Caco-2 (cell line): ENCODE measurements at regions not wholly inside any gene's neighbourhood (a gene's known extent, or its start where the extent isn't known, plus 50 kb on each side); places are given as distances from the start of the nearest gene placed in this dataset.

ENCODE experiments used
- BruUV-seq: library from RNA; stranded (reverse); fragments of 400-500 nt; replicated peaks from 2 replicates; lab custom pipeline; 2021; lab: Mats Ljungman, UMichigan
- CTCF ChIA-PET: fragments of 300-600 bp; sonication (Branson Sonifier 250); formaldehyde crosslinking; loops from one replicate; lab custom pipeline; 2022; ENCODE audit warnings: antibody characterized with exemption; lab: Charles Lee
- POLR2A ChIA-PET: fragments of 300-600 bp; sonication (Branson Sonifier 250); formaldehyde crosslinking; loops from one replicate; lab custom pipeline; 2022; ENCODE audit warnings: antibody characterized with exemption; lab: Charles Lee
- DNase-seq, 2 experiments: peaks; one replicate each; pipeline versions ENCODE4 v3.0.0 to v3.0.0-alpha.2; 2020 to 2022
- H3K27me3 ChIP-seq: replicated peaks from 2 replicates; pipeline ENCODE4 v1.6.0; 2011; ENCODE audit warnings: low read length; ENCODE audit not compliant: control insufficient read depth, insufficient read depth
- H3K36me3 ChIP-seq: 2 replicates; pipeline ENCODE4 v1.5.1; 2011; ENCODE audit warnings: low read length; ENCODE audit not compliant: control insufficient read depth, insufficient read depth
- H3K4me1 ChIP-seq: fragments of 250-450 bp; sonication (Bioruptor Pico); 2 replicates; pipeline ENCODE4 v1.5.1; 2020; ENCODE audit warnings: mild to moderate bottlenecking
- H3K4me3 ChIP-seq: 2 replicates; pipeline ENCODE4 v1.5.1; 2011; ENCODE audit warnings: low read depth, mild to moderate bottlenecking, control low read depth, low read length
- H3K9me3 ChIP-seq: fragments of 250-450 bp; sonication (Bioruptor Pico); 2 replicates; pipeline ENCODE4 v1.5.1; 2020; ENCODE audit warnings: mild to moderate bottlenecking, moderate library complexity
- H3K27ac Mint-ChIP-seq: one replicate; pipeline ENCODE4 v1.8.0; 2022; ENCODE audit warnings: mixed read lengths; ENCODE audit not compliant: unreplicated experiment
- H3K27me3 Mint-ChIP-seq: one replicate; pipeline ENCODE4 v1.8.0; 2022; ENCODE audit warnings: mixed read lengths; ENCODE audit not compliant: insufficient read depth, unreplicated experiment
- H3K36me3 Mint-ChIP-seq: one replicate; pipeline ENCODE4 v1.8.0; 2022; ENCODE audit warnings: mild to moderate bottlenecking, mixed read lengths; ENCODE audit not compliant: insufficient read depth, unreplicated experiment
- H3K4me1 Mint-ChIP-seq: one replicate; pipeline ENCODE4 v1.8.0; 2022; ENCODE audit warnings: low read depth, mixed read lengths; ENCODE audit not compliant: unreplicated experiment
- H3K4me3 Mint-ChIP-seq: one replicate; pipeline ENCODE4 v1.8.0; 2022; ENCODE audit warnings: mild to moderate bottlenecking, moderate library complexity, mixed read lengths; ENCODE audit not compliant: unreplicated experiment
- H3K9me3 Mint-ChIP-seq: one replicate; pipeline ENCODE4 v1.8.0; 2022; ENCODE audit warnings: mixed read lengths; ENCODE audit not compliant: unreplicated experiment
- intact Hi-C: fragments of 100-400 bp; cut with micrococcal nuclease; formaldehyde crosslinking; loops from one replicate; pipeline ENCODE4 v1.10.0; 2022; ENCODE audit not compliant: unreplicated experiment
- TF ChIP-seq, protein P1 (sequence below), 2 experiments: fragments of 200-600 bp in 1 of 2; IDR thresholded peaks; 1 replicate in 1 of 2; 2 replicates in 1 of 2; pipeline versions ENCODE4 v1.5.1 to v1.8.0; 2011 to 2022; ENCODE audit warnings: antibody characterized with exemption in 1 of 2, control low read depth in 1 of 2, inconsistent platforms in 1 of 2, low read depth in 1 of 2, low read length in 1 of 2, mild to moderate bottlenecking in 1 of 2, moderate library complexity in 1 of 2; ENCODE audit not compliant: insufficient read depth in 1 of 2, severe bottlenecking in 1 of 2, unreplicated experiment in 1 of 2

DNA sequence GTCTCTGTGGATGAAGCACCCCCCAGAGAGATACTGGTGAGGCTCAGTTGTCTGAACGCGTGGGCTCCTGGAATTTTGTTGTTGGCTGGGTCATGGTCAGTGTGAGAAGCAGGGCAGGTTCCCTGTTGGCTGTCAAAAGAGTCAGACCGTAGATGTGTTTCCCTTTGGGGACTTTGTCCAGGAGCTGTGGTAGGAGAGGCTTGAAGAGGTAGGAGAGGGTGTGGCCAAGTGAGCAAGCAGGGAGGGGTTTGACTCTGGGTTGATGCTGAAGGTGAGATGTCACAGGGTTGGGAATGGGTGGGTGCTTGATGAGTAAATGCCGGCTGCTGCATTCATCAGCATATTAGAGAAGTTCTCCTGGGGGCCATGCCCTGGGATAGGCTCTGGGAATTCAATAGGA lies 803.2 kb downstream of the TBC1D22A start:
- no peak overlapping the region for H3K27ac Mint-ChIP-seq
- CTCF ChIA-PET: no interaction called here
- Histone ChIP-seq H3K27me3 (no peaks in the 10 kb centered on the region), H3K9me3 (no peaks in the 10 kb centered on the region), H3K4me3 (no peak overlapping the region), H3K36me3 (no peaks in the 10 kb centered on the region), H3K4me1 (no peaks in the 10 kb centered on the region)
- H3K9me3 Mint-ChIP-seq: no peaks in the 10 kb centered on the region
- POLR2A ChIA-PET: no interaction called here
- TF ChIP-seq, protein P1, sequence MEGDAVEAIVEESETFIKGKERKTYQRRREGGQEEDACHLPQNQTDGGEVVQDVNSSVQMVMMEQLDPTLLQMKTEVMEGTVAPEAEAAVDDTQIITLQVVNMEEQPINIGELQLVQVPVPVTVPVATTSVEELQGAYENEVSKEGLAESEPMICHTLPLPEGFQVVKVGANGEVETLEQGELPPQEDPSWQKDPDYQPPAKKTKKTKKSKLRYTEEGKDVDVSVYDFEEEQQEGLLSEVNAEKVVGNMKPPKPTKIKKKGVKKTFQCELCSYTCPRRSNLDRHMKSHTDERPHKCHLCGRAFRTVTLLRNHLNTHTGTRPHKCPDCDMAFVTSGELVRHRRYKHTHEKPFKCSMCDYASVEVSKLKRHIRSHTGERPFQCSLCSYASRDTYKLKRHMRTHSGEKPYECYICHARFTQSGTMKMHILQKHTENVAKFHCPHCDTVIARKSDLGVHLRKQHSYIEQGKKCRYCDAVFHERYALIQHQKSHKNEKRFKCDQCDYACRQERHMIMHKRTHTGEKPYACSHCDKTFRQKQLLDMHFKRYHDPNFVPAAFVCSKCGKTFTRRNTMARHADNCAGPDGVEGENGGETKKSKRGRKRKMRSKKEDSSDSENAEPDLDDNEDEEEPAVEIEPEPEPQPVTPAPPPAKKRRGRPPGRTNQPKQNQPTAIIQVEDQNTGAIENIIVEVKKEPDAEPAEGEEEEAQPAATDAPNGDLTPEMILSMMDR (IDR thresholded peaks at IDR 0.05; ENCODE audit: insufficient read depth in 1 of 2, low read depth in 1 of 2, low read length in 1 of 2, severe bottlenecking in 1 of 2, unreplicated experiment in 1 of 2): no peak
- BruUV-seq: no TSS peak
- no peaks in the 10 kb centered on the region for H3K36me3 Mint-ChIP-seq
- intact Hi-C loops: no loop called here
- no peaks in the 10 kb centered on the region for H3K4me1 Mint-ChIP-seq
- H3K27me3 Mint-ChIP-seq: peaks cover 28% of the 10 kb centered on the region
- DNase-seq: no peak
- no peak overlapping the region for H3K4me3 Mint-ChIP-seq

DNA sequence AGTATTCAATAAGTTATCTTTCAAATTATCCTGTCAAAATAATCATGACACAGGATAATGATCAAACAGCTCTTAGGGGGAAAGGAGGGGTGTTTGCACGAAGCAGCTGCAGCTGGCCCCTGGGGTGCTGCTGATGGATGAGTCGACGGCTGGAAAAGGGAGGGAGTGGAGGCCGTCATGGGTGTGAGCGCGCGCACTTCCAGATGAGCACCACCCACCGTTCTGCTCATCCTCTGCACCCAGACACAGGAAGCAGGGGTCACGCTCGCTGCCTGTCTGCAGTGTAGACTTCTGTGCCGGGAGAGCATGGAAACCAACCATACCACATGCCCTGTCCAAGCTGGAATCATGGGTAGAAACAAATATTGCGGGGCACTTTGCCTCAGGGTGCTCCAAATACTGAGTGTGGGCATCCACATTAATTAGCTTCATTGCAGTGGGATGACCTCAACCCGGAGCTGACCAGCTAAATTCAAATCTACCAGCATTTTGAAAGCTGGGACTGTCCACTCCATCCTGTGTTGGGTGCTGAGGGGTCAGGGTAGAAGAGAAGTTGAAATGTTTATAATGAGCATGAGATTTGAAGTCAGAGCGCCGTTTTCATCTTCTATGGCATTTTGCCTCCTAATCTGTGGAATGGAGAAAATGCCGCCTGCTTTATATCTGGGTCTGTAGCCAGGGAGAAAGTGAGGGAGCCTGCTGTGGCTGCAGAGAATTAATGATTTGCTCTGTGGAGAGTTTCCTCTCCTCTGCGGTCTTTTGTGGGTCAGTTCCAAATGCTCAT lies 802.4 kb downstream of the TBC1D22A start:
- H3K9me3 ChIP-seq: no peaks in the 10 kb centered on the region
- H3K27me3 ChIP-seq: no peaks in the 10 kb centered on the region
- H3K36me3 Mint-ChIP-seq: no peaks in the 10 kb centered on the region
- intact Hi-C loops: no loop called here
- H3K27ac Mint-ChIP-seq: no peak overlapping the region
- POLR2A ChIA-PET: no interaction called here
- CTCF ChIA-PET: no interaction called here
- no peak overlapping the region for H3K4me3 Mint-ChIP-seq
- H3K27me3 Mint-ChIP-seq: peaks cover 28% of the 10 kb centered on the region
- no peak for DNase-seq
- H3K9me3 Mint-ChIP-seq: no peaks in the 10 kb centered on the region
- no peaks in the 10 kb centered on the region for H3K36me3 ChIP-seq
- no peaks in the 10 kb centered on the region for H3K4me1 Mint-ChIP-seq
- H3K4me1 ChIP-seq: no peaks in the 10 kb centered on the region
- no TSS peak for BruUV-seq
- TF ChIP-seq, protein P1 (IDR thresholded peaks at IDR 0.05; ENCODE audit: insufficient read depth in 1 of 2, low read depth in 1 of 2, low read length in 1 of 2, severe bottlenecking in 1 of 2, unreplicated experiment in 1 of 2): no peak
- H3K4me3 ChIP-seq: no peak overlapping the region

DNA sequence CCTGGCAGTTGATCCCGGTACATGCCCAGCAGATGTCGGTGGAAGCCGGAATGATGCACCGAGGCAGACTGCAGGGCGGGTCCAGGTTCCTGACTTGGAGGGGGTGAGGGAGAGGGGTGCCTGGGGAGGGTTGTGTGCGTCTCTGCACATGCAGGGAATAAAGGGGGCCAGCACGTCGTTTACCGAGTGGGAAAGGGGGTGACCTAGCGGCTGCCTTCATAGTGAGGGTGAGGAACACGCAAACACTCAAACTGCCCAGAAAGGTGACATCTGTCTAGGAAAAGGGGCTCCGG lies 801.7 kb downstream of the TBC1D22A start:
- no peak for DNase-seq
- ChIA-PET POLR2A (no interaction called here), CTCF (no interaction called here)
- H3K4me3 ChIP-seq: no peak overlapping the region
- H3K27me3 ChIP-seq: no peaks in the 10 kb centered on the region
- no peaks in the 10 kb centered on the region for H3K9me3 ChIP-seq
- no TSS peak for BruUV-seq
- peaks cover 21% of the 10 kb centered on the region for H3K27me3 Mint-ChIP-seq
- intact Hi-C loops: no loop called here
- no peaks in the 10 kb centered on the region for H3K4me1 ChIP-seq
- no peaks in the 10 kb centered on the region for H3K4me1 Mint-ChIP-seq
- H3K36me3 ChIP-seq: no peaks in the 10 kb centered on the region
- no peaks in the 10 kb centered on the region for H3K36me3 Mint-ChIP-seq
- H3K4me3 Mint-ChIP-seq: no peak overlapping the region
- H3K27ac Mint-ChIP-seq: no peak overlapping the region
- TF ChIP-seq, protein P1 (IDR thresholded peaks at IDR 0.05; ENCODE audit: insufficient read depth in 1 of 2, low read depth in 1 of 2, low read length in 1 of 2, severe bottlenecking in 1 of 2, unreplicated experiment in 1 of 2): no peak
- no peaks in the 10 kb centered on the region for H3K9me3 Mint-ChIP-seq
